OCI-LY1 (cell line): ENCODE measurements at regions not wholly inside any gene's neighbourhood (a gene's known extent, or its start where the extent isn't known, plus 50 kb on each side); places are given as distances from the start of the nearest gene placed in this dataset.
"Not testable (repeated sequence)": the region's sequence is repeated elsewhere in the genome, so short reads cannot be mapped to it uniquely, and the experiment has no call there.

ENCODE experiments used
- H2AFZ ChIP-seq: fragments of 200-600 bp; sonication (generic), shearing (Covaris generic); 2 replicates; pipeline ENCODE4 v1.6.0; 2014; ENCODE audit warnings: antibody characterized with exemption, mild to moderate bottlenecking, low read length
- H3F3A ChIP-seq: fragments of 200-600 bp; sonication (generic), shearing (Covaris generic); 2 replicates; pipeline ENCODE4 v1.6.0; 2014; ENCODE audit warnings: mild to moderate bottlenecking, antibody characterized with exemption, low read length, moderate library complexity; ENCODE audit not compliant: insufficient read depth
- H3K27ac ChIP-seq: fragments of 200-600 bp; sonication (generic); 2 replicates; pipeline ENCODE4 v1.5.1; 2014; ENCODE audit warnings: low read length, mixed run types, mild to moderate bottlenecking, low read depth; ENCODE audit not compliant: poor library complexity, severe bottlenecking
- H3K27me3 ChIP-seq: fragments of 200-600 bp; sonication (generic); 2 replicates; pipeline ENCODE4 v1.6.0; 2014; ENCODE audit warnings: antibody characterized with exemption, mild to moderate bottlenecking, low read length, moderate library complexity; ENCODE audit not compliant: insufficient read depth
- H3K36me3 ChIP-seq: fragments of 200-600 bp; sonication (generic); 2 replicates; pipeline ENCODE4 v1.6.1; 2014; ENCODE audit warnings: mild to moderate bottlenecking, antibody characterized with exemption, low read length, moderate library complexity, mixed read lengths; ENCODE audit not compliant: insufficient read depth
- H3K4me1 ChIP-seq: fragments of 200-600 bp; sonication (generic); 2 replicates; pipeline ENCODE4 v1.5.1; 2014; ENCODE audit warnings: mild to moderate bottlenecking, low read length, moderate library complexity; ENCODE audit not compliant: insufficient read depth, severe bottlenecking
- H3K4me2 ChIP-seq: fragments of 200-600 bp; sonication (generic), shearing (Covaris generic); 2 replicates; pipeline ENCODE4 v1.6.1; 2014; ENCODE audit warnings: low read length
- H3K4me3 ChIP-seq: fragments of 200-600 bp; sonication (generic); 2 replicates; pipeline ENCODE4 v1.5.1; 2014; ENCODE audit warnings: low read length, low read depth, mild to moderate bottlenecking, mixed read lengths; ENCODE audit not compliant: poor library complexity, severe bottlenecking
- H3K79me2 ChIP-seq: fragments of 200-600 bp; shearing (Covaris generic); 2 replicates; pipeline ENCODE4 v1.6.1; 2016; ENCODE audit warnings: mixed run types, low read length, mixed read lengths; ENCODE audit not compliant: insufficient read depth
- H3K9ac ChIP-seq: fragments of 200-600 bp; sonication (generic), shearing (Covaris generic); 2 replicates; pipeline ENCODE4 v1.6.1; 2014; ENCODE audit warnings: mild to moderate bottlenecking, low read length, mixed read lengths
- H3K9me2 ChIP-seq: fragments of 200-600 bp; sonication (generic), shearing (Covaris generic); 2 replicates; pipeline ENCODE4 v1.6.1; 2014; ENCODE audit warnings: low read depth, mild to moderate bottlenecking, low read length, mixed read lengths
- H3K9me3 ChIP-seq: fragments of 200-600 bp; shearing (Covaris generic); 2 replicates; pipeline ENCODE4 v1.6.1; 2014; ENCODE audit warnings: low read length, mixed read lengths
- H4K20me1 ChIP-seq: fragments of 200-600 bp; sonication (generic), shearing (Covaris generic); 2 replicates; pipeline ENCODE4 v1.6.0; 2016; ENCODE audit warnings: mild to moderate bottlenecking, low read length; ENCODE audit not compliant: insufficient read depth
- CTCF ChIP-seq: fragments of 200-600 bp; sonication (generic), shearing (Covaris generic); IDR thresholded peaks from 2 replicates; pipeline ENCODE4 v1.5.1; 2017; ENCODE audit warnings: mild to moderate bottlenecking, antibody characterized with exemption, low read length, moderate library complexity, mixed read lengths
- EZH2 ChIP-seq: fragments of 200-600 bp; sonication (generic), shearing (Covaris generic); IDR thresholded peaks from 2 replicates; pipeline ENCODE4 v1.8.0; 2017; ENCODE audit warnings: borderline replicate concordance, mixed run types, mild to moderate bottlenecking, antibody characterized with exemption, low read length, moderate library complexity, mixed read lengths

GRCh38 chr17:55932973-55933372, 182.1 kb downstream of the PCTP start:
- TF ChIP-seq CTCF (no peak), EZH2 (no peak)
- Histone ChIP-seq H3K27me3 (no peaks in the 10 kb centered on the region), H3K27ac (no peak overlapping the region), H3K79me2 (no peaks in the 10 kb centered on the region), H3K4me2 (no peak overlapping the region), H2AFZ (no peak overlapping the region), H3F3A (no peaks in the 10 kb centered on the region), H3K4me3 (no peak overlapping the region), H4K20me1 (no peaks in the 10 kb centered on the region), H3K9me2 (no peaks in the 10 kb centered on the region), H3K9me3 (no peaks in the 10 kb centered on the region), H3K9ac (no peak overlapping the region), H3K4me1 (no peaks in the 10 kb centered on the region), H3K36me3 (no peaks in the 10 kb centered on the region)

DNA sequence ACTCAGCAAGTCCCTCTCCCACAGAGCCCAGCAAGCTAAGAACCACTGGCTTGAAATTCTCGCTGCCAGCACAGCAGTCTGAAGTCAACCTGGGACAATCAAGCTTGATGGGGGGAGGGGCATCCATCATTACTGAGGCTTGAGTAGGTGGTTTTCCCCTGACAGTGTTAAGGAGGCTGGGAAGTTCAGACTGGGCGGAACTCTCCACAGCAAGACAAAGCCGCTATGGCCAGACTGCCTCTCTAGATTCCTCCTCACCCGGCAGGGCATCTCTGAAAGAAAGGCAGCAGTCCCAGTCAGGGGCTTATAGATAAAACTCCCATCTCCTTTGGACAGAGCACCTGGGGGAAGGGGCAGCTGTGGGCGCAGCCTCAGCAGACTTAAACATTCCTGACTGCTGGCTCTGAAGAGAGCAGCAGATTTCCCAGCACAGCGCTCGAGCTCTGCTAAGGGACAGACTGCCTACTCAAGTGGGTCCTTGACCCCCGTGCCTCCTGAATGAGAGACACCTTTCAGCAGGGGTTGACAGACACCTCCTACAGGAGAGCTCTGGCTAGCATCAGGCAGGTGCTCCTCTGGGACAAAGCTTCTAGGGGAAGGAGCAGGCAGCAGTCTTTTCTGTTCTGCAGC, 188.4 kb downstream of the PCTP start:
- H3F3A ChIP-seq, H3K36me3 ChIP-seq, H3K27me3 ChIP-seq, H3K27ac ChIP-seq, H3K4me3 ChIP-seq, H4K20me1 ChIP-seq, H3K4me2 ChIP-seq, H3K9me3 ChIP-seq, H3K79me2 ChIP-seq, H3K4me1 ChIP-seq, H3K9ac ChIP-seq, H2AFZ ChIP-seq, H3K9me2 ChIP-seq: not testable (repeated sequence)

GRCh38 chr17:55959756-55960155, 193.5 kb upstream of the ANKFN1 start:
- H3K27ac ChIP-seq, result no peak overlapping the region

More at GRCh38 chr17:55959756-55960155, 193.5 kb upstream of the ANKFN1 start:
- H3K36me3 ChIP-seq, result no peaks in the 10 kb centered on the region
- H3K4me3 ChIP-seq, result no peak overlapping the region
- H2AFZ ChIP-seq, result no peak overlapping the region
- H3K79me2 ChIP-seq, result no peaks in the 10 kb centered on the region
- no peaks in the 10 kb centered on the region for H3K9me2 ChIP-seq
- TF ChIP-seq EZH2, result no peak
- no peak for TF ChIP-seq CTCF
- no peaks in the 10 kb centered on the region for H3K4me1 ChIP-seq
- H3K27me3 ChIP-seq, result no peaks in the 10 kb centered on the region
- H3K4me2 ChIP-seq, result no peak overlapping the region
- H3K9me3 ChIP-seq, result no peaks in the 10 kb centered on the region
- no peak overlapping the region for H3K9ac ChIP-seq
- no peaks in the 10 kb centered on the region for H3F3A ChIP-seq
- no peaks in the 10 kb centered on the region for H4K20me1 ChIP-seq
